ENCODE measurements at regions not wholly inside any gene's neighbourhood (a gene's known extent, or its start where the extent isn't known, plus 50 kb on each side); places are given as distances from the start of the nearest gene placed in this dataset.

GRCh38 chr2:136492901-136493300, 272.4 kb upstream of the THSD7B start:
- DNase-seq: no peak
- in situ Hi-C loops (cut with HindIII; ENCODE audit: low pct_ligation_motif_present, low pct_unique_long_range_greater_than_20kb, low sequenced_read_pairs): no loop called here

GRCh38 chr2:136490100-136490499, 275.2 kb upstream of the THSD7B start:
- in situ Hi-C loops (cut with HindIII; ENCODE audit: low pct_ligation_motif_present, low pct_unique_long_range_greater_than_20kb, low sequenced_read_pairs): no loop called here
- no peak for DNase-seq

GRCh38 chr2:136487421-136487820, 277.9 kb upstream of the THSD7B start:
- in situ Hi-C loops (cut with HindIII; ENCODE audit: low pct_ligation_motif_present, low pct_unique_long_range_greater_than_20kb, low sequenced_read_pairs): no loop called here
- no peak for DNase-seq

- in situ Hi-C loops (cut with HindIII; ENCODE audit: low pct_ligation_motif_present, low pct_unique_long_range_greater_than_20kb, low sequenced_read_pairs): no loop called here
- DNase-seq: no peak
Measured at GRCh38 chr2:136486115-136486514, 279.2 kb upstream of the THSD7B start.

GRCh38 chr2:136482966-136483365, 282.4 kb upstream of the THSD7B start:
- in situ Hi-C loops (cut with HindIII; ENCODE audit: low pct_ligation_motif_present, low pct_unique_long_range_greater_than_20kb, low sequenced_read_pairs): no loop called here
- no peak for DNase-seq

GRCh38 chr2:136482006-136482405, 283.3 kb upstream of the THSD7B start:
- no peak for DNase-seq
- in situ Hi-C loops (cut with HindIII; ENCODE audit: low pct_ligation_motif_present, low pct_unique_long_range_greater_than_20kb, low sequenced_read_pairs): no loop called here

GRCh38 chr2:136479696-136480095, 285.6 kb upstream of the THSD7B start:
- no peak for DNase-seq
- in situ Hi-C loops (cut with HindIII; ENCODE audit: low pct_ligation_motif_present, low pct_unique_long_range_greater_than_20kb, low sequenced_read_pairs): no loop called here

- in situ Hi-C loops (cut with HindIII; ENCODE audit: low pct_ligation_motif_present, low pct_unique_long_range_greater_than_20kb, low sequenced_read_pairs): no loop called here
- DNase-seq: no peak
Measured at GRCh38 chr2:136468799-136469369, 296.5 kb upstream of the THSD7B start.

GRCh38 chr2:136452528-136452927, 312.8 kb upstream of the THSD7B start:
- in situ Hi-C loops (cut with HindIII; ENCODE audit: low pct_ligation_motif_present, low pct_unique_long_range_greater_than_20kb, low sequenced_read_pairs): no loop called here
- no peak for DNase-seq

GRCh38 chr2:136448986-136449780, 316.2 kb upstream of the THSD7B start:
- in situ Hi-C loops (cut with HindIII; ENCODE audit: low pct_ligation_motif_present, low pct_unique_long_range_greater_than_20kb, low sequenced_read_pairs): no loop called here
- DNase-seq: no peak

GRCh38 chr2:136448432-136448831, 316.9 kb upstream of the THSD7B start:
- DNase-seq: peak; percentile 63
- in situ Hi-C loops (cut with HindIII; ENCODE audit: low pct_ligation_motif_present, low pct_unique_long_range_greater_than_20kb, low sequenced_read_pairs): no loop called here

GRCh38 chr2:136444323-136444722, 321.0 kb upstream of the THSD7B start:
- DNase-seq: no peak
- in situ Hi-C loops (cut with HindIII; ENCODE audit: low pct_ligation_motif_present, low pct_unique_long_range_greater_than_20kb, low sequenced_read_pairs): no loop called here

GRCh38 chr2:136443661-136444060, 321.7 kb upstream of the THSD7B start:
- DNase-seq: no peak
- in situ Hi-C loops (cut with HindIII; ENCODE audit: low pct_ligation_motif_present, low pct_unique_long_range_greater_than_20kb, low sequenced_read_pairs): no loop called here

GRCh38 chr2:136441979-136442714, 323.2 kb upstream of the THSD7B start:
- in situ Hi-C loops (cut with HindIII; ENCODE audit: low pct_ligation_motif_present, low pct_unique_long_range_greater_than_20kb, low sequenced_read_pairs): no loop called here
- no peak for DNase-seq

- no peak for DNase-seq
- in situ Hi-C loops (cut with HindIII; ENCODE audit: low pct_ligation_motif_present, low pct_unique_long_range_greater_than_20kb, low sequenced_read_pairs): no loop called here
Measured at GRCh38 chr2:136439064-136439676, 321.2 kb upstream of the CXCR4 start.

GRCh38 chr2:136437461-136437860, 319.5 kb upstream of the CXCR4 start:
- no peak for DNase-seq
- in situ Hi-C loops (cut with HindIII; ENCODE audit: low pct_ligation_motif_present, low pct_unique_long_range_greater_than_20kb, low sequenced_read_pairs): no loop called here

- DNase-seq: no peak
- in situ Hi-C loops (cut with HindIII; ENCODE audit: low pct_ligation_motif_present, low pct_unique_long_range_greater_than_20kb, low sequenced_read_pairs): no loop called here
Measured at GRCh38 chr2:136436936-136437335, 319.0 kb upstream of the CXCR4 start.

GRCh38 chr2:136434251-136434715, 316.3 kb upstream of the CXCR4 start:
- in situ Hi-C loops (cut with HindIII; ENCODE audit: low pct_ligation_motif_present, low pct_unique_long_range_greater_than_20kb, low sequenced_read_pairs): no loop called here
- no peak for DNase-seq

GRCh38 chr2:136433261-136433660, 315.3 kb upstream of the CXCR4 start:
- in situ Hi-C loops (cut with HindIII; ENCODE audit: low pct_ligation_motif_present, low pct_unique_long_range_greater_than_20kb, low sequenced_read_pairs): no loop called here
- no peak for DNase-seq
